Keratinocyte (primary cell): ENCODE measurements at regions not wholly inside any gene's neighbourhood (a gene's known extent, or its start where the extent isn't known, plus 50 kb on each side); places are given as distances from the start of the nearest gene placed in this dataset.
A peak's percentile ranks its signal among the peaks of the same experiment; 100 is the strongest.

Source experiments
- DNase-seq: peaks from one replicate; pipeline ENCODE4 v3.0.0-alpha.2; 2011; ENCODE audit warnings: low read depth, missing footprints, low spot score
- FAIRE-seq: peaks from 2 replicates; lab custom pipeline; 2011; peaks lifted over from hg19 to GRCh38; lab: Jason Lieb, UNC
- H2AFZ ChIP-seq: 2 replicates; pipeline ENCODE4 v1.6.0; 2012; ENCODE audit warnings: low read length, control low read depth, inconsistent platforms; ENCODE audit not compliant: control insufficient read depth
- H3K27ac ChIP-seq: 2 replicates; pipeline ENCODE4 v1.5.1; 2011; ENCODE audit warnings: low read length; ENCODE audit not compliant: control insufficient read depth, insufficient read depth
- H3K27me3 ChIP-seq: 3 replicates; pipeline ENCODE4 v1.6.0; 2011; ENCODE audit warnings: low read length; ENCODE audit not compliant: control insufficient read depth, insufficient read depth; ENCODE audit errors: extremely low read depth
- H3K36me3 ChIP-seq, 2 experiments: 2 replicates in 1 of 2; 3 replicates in 1 of 2; pipeline ENCODE4 v1.5.1; 2011; ENCODE audit warnings: low read length in 2 of 2, mild to moderate bottlenecking in 1 of 2; ENCODE audit not compliant: control insufficient read depth in 2 of 2, insufficient read depth in 2 of 2; ENCODE audit errors: extremely low read depth in 1 of 2
- H3K4me1 ChIP-seq: 3 replicates; pipeline ENCODE4 v1.5.1; 2011; ENCODE audit warnings: low read length; ENCODE audit not compliant: control insufficient read depth, insufficient read depth; ENCODE audit errors: extremely low read depth
- H3K4me2 ChIP-seq: 3 replicates; pipeline ENCODE4 v1.6.0; 2011; ENCODE audit warnings: low read depth, low read length; ENCODE audit not compliant: control insufficient read depth, insufficient read depth; ENCODE audit errors: extremely low read depth
- H3K4me3 ChIP-seq, 3 experiments: fragments of 200-600 bp in 1 of 3; sonication (generic) in 1 of 3; 2 replicates in 2 of 3; 3 replicates in 1 of 3; pipeline ENCODE4 v1.5.1; 2011 to 2016; ENCODE audit warnings: low read length in 3 of 3, mild to moderate bottlenecking in 3 of 3, control low read depth in 2 of 3, inconsistent platforms in 1 of 3, low read depth in 1 of 3, mixed read lengths in 1 of 3, mixed run types in 1 of 3, moderate library complexity in 1 of 3; ENCODE audit not compliant: control insufficient read depth in 2 of 3, insufficient read depth in 2 of 3; ENCODE audit errors: extremely low read depth in 1 of 3
- H3K79me2 ChIP-seq: 2 replicates; pipeline ENCODE4 v1.6.0; 2012; ENCODE audit warnings: low read length; ENCODE audit not compliant: control insufficient read depth, insufficient read depth
- H3K9ac ChIP-seq: 3 replicates; pipeline ENCODE4 v1.6.0; 2011; ENCODE audit warnings: low read length; ENCODE audit not compliant: control insufficient read depth, insufficient read depth; ENCODE audit errors: extremely low read depth
- H3K9me1 ChIP-seq: 3 replicates; pipeline ENCODE4 v1.6.0; 2011; ENCODE audit warnings: low read length; ENCODE audit not compliant: control insufficient read depth, insufficient read depth; ENCODE audit errors: extremely low read depth
- H3K9me3 ChIP-seq: 2 replicates; pipeline ENCODE4 v1.5.1; 2012; ENCODE audit warnings: low read depth, low read length; ENCODE audit not compliant: control insufficient read depth
- H4K20me1 ChIP-seq: 3 replicates; pipeline ENCODE4 v1.6.0; 2011; ENCODE audit warnings: low read length; ENCODE audit not compliant: control insufficient read depth, insufficient read depth; ENCODE audit errors: extremely low read depth
- EZH2 ChIP-seq: IDR thresholded peaks from one replicate; pipeline ENCODE4 v1.6.1; 2012; ENCODE audit warnings: inconsistent platforms, mild to moderate bottlenecking, low read length, moderate library complexity
- dilution Hi-C: fragments of 300-500 bp; cut with MboI; formaldehyde crosslinking; loops from one replicate; pipeline ENCODE4 v1.7.0; 2020; ENCODE audit warnings: low sequenced_read_pairs; ENCODE audit not compliant: extremely low pct_ligation_motif_present
- TF ChIP-seq, protein P1 (sequence below), 3 experiments: IDR thresholded peaks in 1 of 3; conservative IDR thresholded peaks in 1 of 3; optimal IDR thresholded peaks in 1 of 3; 2 replicates in 2 of 3; 3 replicates in 1 of 3; pipeline versions ENCODE3 to v1.5.1; 2011; ENCODE audit warnings: low read length in 3 of 3, mild to moderate bottlenecking in 3 of 3, moderate library complexity in 2 of 3, control low read depth in 1 of 3, inconsistent platforms in 1 of 3; ENCODE audit not compliant: insufficient read depth in 2 of 3; ENCODE audit errors: extremely low read depth in 1 of 3

DNA sequence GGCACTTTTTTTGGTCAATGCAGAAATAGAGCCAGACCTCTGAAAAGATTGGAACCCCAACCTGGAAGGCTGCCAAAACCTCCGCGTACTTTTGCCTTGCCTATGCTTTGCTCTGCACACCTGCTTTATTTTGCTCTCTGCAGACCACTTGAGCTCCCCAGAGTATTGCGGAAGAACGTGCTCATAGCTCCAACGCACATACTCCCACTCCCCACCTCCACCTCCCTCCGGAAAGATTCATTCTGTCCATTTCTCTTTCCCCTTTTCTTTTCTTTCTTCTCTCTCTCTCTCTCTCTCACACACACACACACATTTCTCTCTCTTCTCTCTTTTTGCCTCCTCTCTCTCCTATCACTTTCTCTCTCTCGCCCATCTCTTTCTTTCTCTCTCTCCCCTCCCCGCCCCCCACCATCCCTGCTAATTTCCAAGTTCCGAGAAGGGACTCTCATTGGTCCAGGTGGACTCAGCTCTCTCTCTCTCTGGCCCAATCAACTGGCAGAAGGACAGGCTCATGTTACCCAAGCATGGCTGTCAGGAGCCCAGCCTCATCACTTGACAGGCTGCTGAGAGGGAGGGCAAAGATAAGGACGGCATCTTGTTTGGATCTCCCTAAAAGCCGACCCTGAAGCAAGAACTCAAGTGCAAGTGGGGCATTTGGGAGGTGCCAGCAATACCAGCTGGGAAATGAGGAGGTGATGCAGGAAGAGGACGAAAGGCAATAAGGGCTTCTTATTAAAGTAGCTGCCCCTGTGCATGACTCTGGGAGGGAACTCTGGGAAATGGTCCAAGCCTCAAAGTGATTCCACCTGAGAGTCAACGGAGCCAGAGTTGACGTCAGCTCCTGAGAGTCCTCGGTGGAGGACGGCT lies 246.1 kb downstream of the LY86 start:
- FAIRE-seq (peak; percentile 79), DNase-seq (no peak)
- Histone ChIP-seq H3K9me1 (no peaks in the 10 kb centered on the region), H3K79me2 (no peaks in the 10 kb centered on the region), H3K27ac (no peak overlapping the region), H3K4me2 (no peak overlapping the region), H3K9me3 (no peaks in the 10 kb centered on the region), H3K4me1 (peaks cover 9% of the 10 kb centered on the region), H3K9ac (no peak overlapping the region), H3K27me3 (no peaks in the 10 kb centered on the region), H2AFZ (peak overlapping the region; percentile 1), H4K20me1 (no peaks in the 10 kb centered on the region), H3K4me3 (no peak overlapping the region), H3K36me3 (no peaks in the 10 kb centered on the region)
- TF ChIP-seq, protein P1, sequence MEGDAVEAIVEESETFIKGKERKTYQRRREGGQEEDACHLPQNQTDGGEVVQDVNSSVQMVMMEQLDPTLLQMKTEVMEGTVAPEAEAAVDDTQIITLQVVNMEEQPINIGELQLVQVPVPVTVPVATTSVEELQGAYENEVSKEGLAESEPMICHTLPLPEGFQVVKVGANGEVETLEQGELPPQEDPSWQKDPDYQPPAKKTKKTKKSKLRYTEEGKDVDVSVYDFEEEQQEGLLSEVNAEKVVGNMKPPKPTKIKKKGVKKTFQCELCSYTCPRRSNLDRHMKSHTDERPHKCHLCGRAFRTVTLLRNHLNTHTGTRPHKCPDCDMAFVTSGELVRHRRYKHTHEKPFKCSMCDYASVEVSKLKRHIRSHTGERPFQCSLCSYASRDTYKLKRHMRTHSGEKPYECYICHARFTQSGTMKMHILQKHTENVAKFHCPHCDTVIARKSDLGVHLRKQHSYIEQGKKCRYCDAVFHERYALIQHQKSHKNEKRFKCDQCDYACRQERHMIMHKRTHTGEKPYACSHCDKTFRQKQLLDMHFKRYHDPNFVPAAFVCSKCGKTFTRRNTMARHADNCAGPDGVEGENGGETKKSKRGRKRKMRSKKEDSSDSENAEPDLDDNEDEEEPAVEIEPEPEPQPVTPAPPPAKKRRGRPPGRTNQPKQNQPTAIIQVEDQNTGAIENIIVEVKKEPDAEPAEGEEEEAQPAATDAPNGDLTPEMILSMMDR (optimal IDR thresholded peaks at IDR 0.05 in 1 of 3, IDR thresholded peaks at IDR 0.05 in 1 of 3, conservative IDR thresholded peaks at IDR 0.05 in 1 of 3; ENCODE audit: extremely low read depth in 1 of 3, insufficient read depth in 2 of 3, low read length in 3 of 3): no peak
- no peak for TF ChIP-seq EZH2
- dilution Hi-C loops: no loop called here

DNA sequence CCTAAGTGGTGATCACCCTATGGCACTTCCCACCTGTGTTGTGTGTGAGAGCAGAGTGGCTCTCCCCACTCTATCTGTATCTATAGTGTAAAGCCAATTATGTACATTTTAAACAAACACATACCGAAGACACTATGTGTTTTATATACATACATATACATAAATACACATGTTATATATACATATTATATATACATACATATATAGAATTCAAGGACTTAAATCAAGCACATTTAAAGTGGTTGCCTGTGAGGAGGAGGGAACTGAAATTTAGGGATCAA lies 246.6 kb downstream of the LY86 start:
- H3K9me1 ChIP-seq: no peaks in the 10 kb centered on the region
- no peaks in the 10 kb centered on the region for H3K27me3 ChIP-seq
- no peaks in the 10 kb centered on the region for H3K9me3 ChIP-seq
- no peak overlapping the region for H3K27ac ChIP-seq
- H3K9ac ChIP-seq: no peak overlapping the region
- H3K4me2 ChIP-seq: no peak overlapping the region
- H3K36me3 ChIP-seq: no peaks in the 10 kb centered on the region
- no peak for FAIRE-seq
- H3K79me2 ChIP-seq: no peaks in the 10 kb centered on the region
- no peak overlapping the region for H2AFZ ChIP-seq
- TF ChIP-seq EZH2: no peak
- TF ChIP-seq, protein P1 (optimal IDR thresholded peaks at IDR 0.05 in 1 of 3, IDR thresholded peaks at IDR 0.05 in 1 of 3, conservative IDR thresholded peaks at IDR 0.05 in 1 of 3; ENCODE audit: extremely low read depth in 1 of 3, insufficient read depth in 2 of 3, low read length in 3 of 3): no peak
- DNase-seq: no peak
- dilution Hi-C loops: no loop called here
- peaks cover 9% of the 10 kb centered on the region for H3K4me1 ChIP-seq
- H3K4me3 ChIP-seq: no peak overlapping the region
- no peaks in the 10 kb centered on the region for H4K20me1 ChIP-seq
